WI38 (cell line): ENCODE measurements at regions not wholly inside any gene's neighbourhood (a gene's known extent, or its start where the extent isn't known, plus 50 kb on each side); places are given as distances from the start of the nearest gene placed in this dataset.

ENCODE experiments used
- H3K4me3 ChIP-seq: 2 replicates; pipeline ENCODE4 v1.5.1; 2011; ENCODE audit warnings: low read depth, mild to moderate bottlenecking, control low read depth, low read length
- CTCF ChIP-seq: IDR thresholded peaks from 2 replicates; pipeline ENCODE4 v1.5.1; 2012; ENCODE audit warnings: low read depth, mild to moderate bottlenecking, control low read depth, low read length

- no peak overlapping the region for H3K4me3 ChIP-seq
- no peak for TF ChIP-seq CTCF
Observed at GRCh38 chr10:88065383-88066049, 202.1 kb downstream of the PTEN start.

DNA sequence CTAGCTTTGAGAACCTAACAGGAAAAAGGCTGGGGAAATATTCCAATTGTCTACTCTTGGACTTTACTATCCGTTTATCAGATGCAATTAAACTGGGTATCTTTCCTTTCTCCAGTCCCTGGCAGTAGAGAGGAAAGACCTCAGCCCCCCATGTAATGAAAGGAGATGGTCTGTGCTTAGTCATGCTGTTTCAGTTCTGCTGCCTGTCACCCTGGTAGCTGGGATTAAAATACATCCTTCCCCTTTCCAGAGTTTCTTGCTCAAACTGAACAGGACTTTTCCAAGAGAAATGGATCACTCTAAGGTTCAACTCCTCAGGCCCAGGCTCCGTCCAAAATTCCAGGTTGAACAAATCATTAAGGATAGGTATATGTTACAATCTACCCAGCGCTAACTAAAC, 202.9 kb downstream of the PTEN start:
- no peak overlapping the region for H3K4me3 ChIP-seq
- TF ChIP-seq CTCF: no peak

GRCh38 chr10:88066876-88067275, 203.5 kb downstream of the PTEN start:
- H3K4me3 ChIP-seq: no peak overlapping the region
- no peak for TF ChIP-seq CTCF

- TF ChIP-seq CTCF: no peak
Observed at GRCh38 chr10:88067737-88068136, 204.3 kb downstream of the PTEN start.

GRCh38 chr10:88069338-88069737, 205.9 kb downstream of the PTEN start:
- no peak for TF ChIP-seq CTCF

More at GRCh38 chr10:88067737-88068136, 204.3 kb downstream of the PTEN start:
- no peak overlapping the region for H3K4me3 ChIP-seq

DNA sequence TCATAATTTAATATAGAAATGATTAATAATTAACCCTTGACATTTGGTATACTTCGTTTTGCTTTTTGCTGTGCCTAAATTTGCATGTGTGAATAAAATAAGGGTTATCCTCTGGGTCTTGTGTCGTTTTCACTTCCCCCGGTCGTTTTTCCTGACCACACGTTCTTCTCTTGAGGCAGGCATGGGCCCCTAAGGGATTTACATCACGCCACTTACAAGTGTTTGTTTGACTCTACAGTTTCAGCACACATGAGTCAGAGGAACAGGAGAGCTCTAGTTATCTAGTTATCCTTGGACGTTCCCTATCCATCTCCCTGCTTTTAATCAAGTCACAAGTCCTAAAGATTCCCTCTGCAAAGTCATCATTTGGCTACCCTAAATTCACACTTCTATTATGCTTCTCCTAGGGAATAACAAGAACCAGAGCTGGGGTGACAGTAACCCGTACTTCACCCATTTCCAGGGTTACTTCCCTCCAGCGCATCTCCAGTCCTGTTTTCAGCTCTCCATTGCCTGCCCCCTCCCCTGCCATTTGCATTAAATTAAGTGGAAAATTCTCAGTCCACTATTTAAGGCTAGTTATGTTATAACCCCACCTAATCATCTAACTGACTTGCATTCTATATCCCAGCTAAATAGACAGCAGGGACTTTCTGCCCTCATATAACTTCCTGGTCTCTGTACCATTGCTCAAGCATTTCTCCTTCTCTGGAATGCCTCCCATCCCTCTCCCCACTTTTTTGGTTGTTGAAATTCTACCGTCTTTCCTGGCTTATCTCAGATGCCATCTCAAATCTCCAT, 206.9 kb downstream of the PTEN start:
- H3K4me3 ChIP-seq: no peak overlapping the region
- TF ChIP-seq CTCF: no peak

More at GRCh38 chr10:88069338-88069737, 205.9 kb downstream of the PTEN start:
- no peak overlapping the region for H3K4me3 ChIP-seq

- H3K4me3 ChIP-seq: no peak overlapping the region
- no peak for TF ChIP-seq CTCF
Observed at GRCh38 chr10:88071879-88072278, 208.5 kb downstream of the PTEN start.
